Heart left ventricle (tissue), 13 donors: ENCODE measurements at regions not wholly inside any gene's neighbourhood (a gene's known extent, or its start where the extent isn't known, plus 50 kb on each side); places are given as distances from the start of the nearest gene placed in this dataset.

Source experiments
- POLR2A ChIP-seq, 2 donors: fragments of 450-650 bp; IDR thresholded peaks; one replicate each; pipeline ENCODE4 v1.6.1; 2017; ENCODE audit warnings: antibody characterized with exemption in 2 of 2, mild to moderate bottlenecking in 2 of 2, moderate library complexity in 2 of 2
- TF ChIP-seq, protein P1 (sequence below), 12 donors: fragments of 200-600 bp; sonication (generic) in 4 of 12; IDR thresholded peaks; one replicate each; pipeline versions ENCODE4 v1.5.0 to v1.8.0; 2018 to 2022; ENCODE audit warnings: antibody characterized with exemption in 12 of 12, mild to moderate bottlenecking in 5 of 12
- donor health status: ischemic (EF 13 %, LVEDD 7.1; RV severe dilation, severe dysfunction).
- donor health status: DM: no; HTN: yes; CAD: no.
- donor health status: DM: no; HTN: no; CAD: no.
- donor health status: ischemic (EF 25% LVEDD 6.9; RV normal size, moderate dysfunction).
- donor health status: ischemic (EF 25% LVEDD 5.7; RV mildly dilated, moderate dysfunction).
- donor health status: ischemic (EF 35%, LVEDD 5.7; RV mildly dilated, moderate dysfunction).
- donor health status: nonischemic (EF 11% LVEDD 7.7; RV severe dilation, severe dysfunction).
- donor health status: DM: yes; HTN: yes; CAD: no.
- donor health status: PGD.
- donor health status: ischemic (EF 29% LVEDD 5.4; RV normal size, mild dysfunction).
- donor health status: nonischemic (EF 23%, LVEDD 6.1; RV moderate dilation, normal function).

- TF ChIP-seq, protein P1, sequence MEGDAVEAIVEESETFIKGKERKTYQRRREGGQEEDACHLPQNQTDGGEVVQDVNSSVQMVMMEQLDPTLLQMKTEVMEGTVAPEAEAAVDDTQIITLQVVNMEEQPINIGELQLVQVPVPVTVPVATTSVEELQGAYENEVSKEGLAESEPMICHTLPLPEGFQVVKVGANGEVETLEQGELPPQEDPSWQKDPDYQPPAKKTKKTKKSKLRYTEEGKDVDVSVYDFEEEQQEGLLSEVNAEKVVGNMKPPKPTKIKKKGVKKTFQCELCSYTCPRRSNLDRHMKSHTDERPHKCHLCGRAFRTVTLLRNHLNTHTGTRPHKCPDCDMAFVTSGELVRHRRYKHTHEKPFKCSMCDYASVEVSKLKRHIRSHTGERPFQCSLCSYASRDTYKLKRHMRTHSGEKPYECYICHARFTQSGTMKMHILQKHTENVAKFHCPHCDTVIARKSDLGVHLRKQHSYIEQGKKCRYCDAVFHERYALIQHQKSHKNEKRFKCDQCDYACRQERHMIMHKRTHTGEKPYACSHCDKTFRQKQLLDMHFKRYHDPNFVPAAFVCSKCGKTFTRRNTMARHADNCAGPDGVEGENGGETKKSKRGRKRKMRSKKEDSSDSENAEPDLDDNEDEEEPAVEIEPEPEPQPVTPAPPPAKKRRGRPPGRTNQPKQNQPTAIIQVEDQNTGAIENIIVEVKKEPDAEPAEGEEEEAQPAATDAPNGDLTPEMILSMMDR (IDR thresholded peaks at IDR 0.05): no peak
- TF ChIP-seq POLR2A (IDR thresholded peaks at IDR 0.05): no peak
Observed at GRCh38 chr2:106282462-106283170, 88.5 kb upstream of the UXS1 start.
